ENCODE measurements at regions not wholly inside any gene's neighbourhood (a gene's known extent, or its start where the extent isn't known, plus 50 kb on each side); places are given as distances from the start of the nearest gene placed in this dataset.

GRCh38 chr1:239888639-239889038, 203.0 kb upstream of the FMN2 start:
- CTCF ChIA-PET (ENCODE audit: partially characterized antibody) = interaction anchor here (0.6 to 2.0 kb wide), 6 partner anchors 9 to 928 kb away, joined by 3 to 5 read pairs (median 4); no protein-coding TSS in a partner anchor
- FAIRE-seq = no peak

More at GRCh38 chr1:239888639-239889038, 203.0 kb upstream of the FMN2 start:
- Histone ChIP-seq H3K18ac (ENCODE audit: extremely low read depth, low read length) (no peak overlapping the region), H3K9me3 (ENCODE audit: insufficient read depth in 2 of 2, low read depth in 1 of 2, low read length in 1 of 2) (no peaks in the 10 kb centered on the region), H2BK5ac (ENCODE audit: low read depth, low read length) (no peak overlapping the region; the same call in 1 of the 2 replicates), H3K14ac (ENCODE audit: insufficient read length) (no peak overlapping the region), H3K4ac (replicated peaks; ENCODE audit: insufficient read length, low read depth, low read length) (no peak overlapping the region), H3K23me2 (ENCODE audit: low read depth, low read length) (no peaks in the 10 kb centered on the region; the same call in 1 of the 2 replicates), H2BK12ac (ENCODE audit: low read depth, low read length) (peak overlapping the region; percentile 29; the same call in 1 of the 2 replicates), H2AK5ac (ENCODE audit: low read depth, low read length) (peak overlapping the region; percentile 68), H2BK120ac (replicated peaks; ENCODE audit: low read depth, low read length) (no peak overlapping the region), H4K8ac (ENCODE audit: extremely low read depth, insufficient read depth, low read length) (no peak overlapping the region), H3K4me2 (ENCODE audit: insufficient read depth in 1 of 2, low read depth in 2 of 2, low read length in 2 of 2) (no peak overlapping the region; a peak in 1 of 4 replicates), H3K36me3 (ENCODE audit: control insufficient read depth in 2 of 4, insufficient read depth in 4 of 4, low read length in 3 of 4) (no peaks in the 10 kb centered on the region), H2AFZ (ENCODE audit: low read length) (0 out of 2 replicates have a peak overlapping the region, but pooled peaks have one; percentile 16), H3K27ac (ENCODE audit: low read depth, low read length) (no peak overlapping the region), H3K56ac (replicated peaks; ENCODE audit: insufficient read length, low read depth, low read length) (no peak overlapping the region), H3K4me1 (replicated peaks in 1 of 4; ENCODE audit: control insufficient read depth in 3 of 4, insufficient read depth in 4 of 4, low read length in 3 of 4) (peaks cover 0 to 8% (median 4%) of the 10 kb centered on the region in 4 experiments; a peak in 4 of 7 replicates), H3K27me3 (replicated peaks in 1 of 4; ENCODE audit: control insufficient read depth in 3 of 4, extremely low read depth in 1 of 4, insufficient read depth in 3 of 4, low read length in 3 of 4) (no peaks in the 10 kb centered on the region), H2BK20ac (ENCODE audit: low read length) (no peak overlapping the region), H4K5ac (ENCODE audit: insufficient read length, low read depth, low read length) (no peak overlapping the region), H4K20me1 (replicated peaks in 1 of 2; ENCODE audit: control insufficient read depth in 1 of 2, insufficient read depth in 2 of 2, low read length in 2 of 2) (no peaks in the 10 kb centered on the region), H3K23ac (ENCODE audit: insufficient read length) (no peak overlapping the region), H3K9ac (replicated peaks in 1 of 4; ENCODE audit: extremely low read depth in 1 of 4, low read depth in 3 of 4, low read length in 3 of 4) (no peak overlapping the region), H3K79me1 (ENCODE audit: low read depth, low read length) (no peaks in the 10 kb centered on the region), H4K91ac (replicated peaks; ENCODE audit: insufficient read length, low read length) (no peak overlapping the region), H2BK15ac (ENCODE audit: low read length) (no peak overlapping the region), H3K4me3 (ENCODE audit: extremely low read depth in 1 of 4, insufficient read depth in 2 of 4, low read depth in 3 of 4, low read length in 4 of 4) (no peak overlapping the region), H3K79me2 (ENCODE audit: control insufficient read depth in 1 of 2, insufficient read depth in 2 of 2, low read length in 2 of 2) (no peaks in the 10 kb centered on the region)
- POLR2A ChIA-PET (ENCODE audit: partially characterized antibody) = no interaction called here
- TF ChIP-seq TCF12 (IDR thresholded peaks at IDR 0.05; ENCODE audit: low read depth, low read length) (no peak), CBX8 (IDR thresholded peaks at IDR 0.05; ENCODE audit: borderline replicate concordance, low read depth, low read length) (no peak), POLR2A (IDR thresholded peaks at IDR 0.05; ENCODE audit: control extremely low read depth in 1 of 2, low read depth in 2 of 2, low read length in 2 of 2) (no peak), RFX5 (IDR thresholded peaks at IDR 0.05; ENCODE audit: borderline replicate concordance, low read depth, low read length) (no peak), ATF3 (IDR thresholded peaks at IDR 0.05; ENCODE audit: insufficient read depth, low read depth, low read length) (no peak), SIN3A (conservative IDR thresholded peaks at IDR 0.05 in 1 of 2, IDR thresholded peaks at IDR 0.05 in 1 of 2; ENCODE audit: low read depth in 1 of 2, low read length in 2 of 2) (no peak), PHF8 (conservative IDR thresholded peaks at IDR 0.05; ENCODE audit: low read depth, low read length) (no peak), HDAC6 (IDR thresholded peaks at IDR 0.05; ENCODE audit: low read depth, low read length) (no peak), SP1 (IDR thresholded peaks at IDR 0.05; ENCODE audit: low read depth, low read length) (no peak), POLR2AphosphoS5 (IDR thresholded peaks at IDR 0.05; ENCODE audit: low read depth, low read length) (no peak), SIX5 (IDR thresholded peaks at IDR 0.05; ENCODE audit: low read depth, low read length) (no peak), RAD21 (IDR thresholded peaks at IDR 0.05 in 1 of 2, conservative IDR thresholded peaks at IDR 0.05 in 1 of 2; ENCODE audit: low read depth in 2 of 2, low read length in 2 of 2) (no peak)
- 75% methylated on average over 4 of the region's 4 CpGs; no CpG with 5 or more reads in 1 of the 2 experiments for WGBS, 2 experiments (ENCODE audit: extremely low coverage in 1 of 2, insufficient coverage in 1 of 2, insufficient read length in 1 of 2, insufficient replicate concordance in 2 of 2, low coverage in 1 of 2, low lambda C conversion rate in 2 of 2, missing lambda C conversion rate in 1 of 2)
- DNase-seq (ENCODE audit: low read depth in 1 of 2, low spot score in 2 of 2) = no peak

Measured in H1 (cell line).